ENCODE measurements at regions not wholly inside any gene's neighbourhood (a gene's known extent, or its start where the extent isn't known, plus 50 kb on each side); places are given as distances from the start of the nearest gene placed in this dataset.

DNA sequence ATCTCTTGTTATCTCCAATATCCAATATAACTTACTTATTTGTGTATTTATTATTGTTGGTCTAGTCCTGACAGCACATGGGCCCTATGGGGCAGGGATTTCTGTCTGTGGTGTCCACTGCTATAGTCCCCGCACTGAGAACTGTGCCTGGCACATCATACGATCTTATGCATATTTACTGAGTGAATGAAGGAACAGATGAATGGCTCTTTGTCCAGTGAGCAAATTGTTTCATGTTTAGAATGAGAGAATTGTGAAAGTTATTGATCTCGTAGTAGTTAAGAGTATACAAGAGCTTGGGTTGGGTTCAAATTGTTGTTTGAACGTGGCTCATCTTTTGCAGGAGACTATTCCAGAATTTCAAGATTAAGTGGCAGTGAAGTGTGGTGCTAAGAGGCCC, 96.1 kb upstream of the SLC34A2 start:
- TF ChIP-seq, protein P1, sequence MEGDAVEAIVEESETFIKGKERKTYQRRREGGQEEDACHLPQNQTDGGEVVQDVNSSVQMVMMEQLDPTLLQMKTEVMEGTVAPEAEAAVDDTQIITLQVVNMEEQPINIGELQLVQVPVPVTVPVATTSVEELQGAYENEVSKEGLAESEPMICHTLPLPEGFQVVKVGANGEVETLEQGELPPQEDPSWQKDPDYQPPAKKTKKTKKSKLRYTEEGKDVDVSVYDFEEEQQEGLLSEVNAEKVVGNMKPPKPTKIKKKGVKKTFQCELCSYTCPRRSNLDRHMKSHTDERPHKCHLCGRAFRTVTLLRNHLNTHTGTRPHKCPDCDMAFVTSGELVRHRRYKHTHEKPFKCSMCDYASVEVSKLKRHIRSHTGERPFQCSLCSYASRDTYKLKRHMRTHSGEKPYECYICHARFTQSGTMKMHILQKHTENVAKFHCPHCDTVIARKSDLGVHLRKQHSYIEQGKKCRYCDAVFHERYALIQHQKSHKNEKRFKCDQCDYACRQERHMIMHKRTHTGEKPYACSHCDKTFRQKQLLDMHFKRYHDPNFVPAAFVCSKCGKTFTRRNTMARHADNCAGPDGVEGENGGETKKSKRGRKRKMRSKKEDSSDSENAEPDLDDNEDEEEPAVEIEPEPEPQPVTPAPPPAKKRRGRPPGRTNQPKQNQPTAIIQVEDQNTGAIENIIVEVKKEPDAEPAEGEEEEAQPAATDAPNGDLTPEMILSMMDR (IDR thresholded peaks at IDR 0.05), result no peak
- no peak for TF ChIP-seq POLR2A (IDR thresholded peaks at IDR 0.05)
- TF ChIP-seq POLR2AphosphoS5 (IDR thresholded peaks at IDR 0.05), result no peak

Data from upper lobe of left lung (tissue), 4 donors.